GM12801 (cell line): ENCODE measurements at regions not wholly inside any gene's neighbourhood (a gene's known extent, or its start where the extent isn't known, plus 50 kb on each side); places are given as distances from the start of the nearest gene placed in this dataset.

Source experiments
- TF ChIP-seq, protein P1 (sequence below): IDR thresholded peaks from one replicate; pipeline ENCODE4 v1.5.1; 2011; ENCODE audit warnings: control low read depth; ENCODE audit not compliant: insufficient read length; ENCODE audit errors: extremely low read depth

DNA sequence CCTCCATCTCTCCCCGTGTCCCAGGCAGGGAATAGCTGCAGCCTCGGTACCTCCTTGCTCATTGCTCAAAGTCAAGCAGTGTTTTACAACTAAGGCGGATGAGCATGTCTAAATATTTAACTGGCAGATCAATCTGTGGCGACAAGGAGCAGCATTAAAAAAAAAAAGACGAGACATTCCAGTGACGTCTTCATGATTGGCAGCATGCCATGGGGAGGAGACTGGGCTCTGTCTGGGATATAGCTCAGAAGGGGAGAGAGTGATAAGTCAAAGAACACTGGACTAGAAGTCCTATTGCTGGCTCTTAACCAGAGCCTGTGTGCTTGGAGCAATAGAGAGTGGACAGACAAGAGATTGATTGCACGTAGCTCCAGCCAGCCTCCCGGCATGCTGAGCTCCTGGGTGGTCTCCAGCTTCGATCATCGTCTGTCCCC, 287.5 kb upstream of the PODXL start:
- TF ChIP-seq, protein P1, sequence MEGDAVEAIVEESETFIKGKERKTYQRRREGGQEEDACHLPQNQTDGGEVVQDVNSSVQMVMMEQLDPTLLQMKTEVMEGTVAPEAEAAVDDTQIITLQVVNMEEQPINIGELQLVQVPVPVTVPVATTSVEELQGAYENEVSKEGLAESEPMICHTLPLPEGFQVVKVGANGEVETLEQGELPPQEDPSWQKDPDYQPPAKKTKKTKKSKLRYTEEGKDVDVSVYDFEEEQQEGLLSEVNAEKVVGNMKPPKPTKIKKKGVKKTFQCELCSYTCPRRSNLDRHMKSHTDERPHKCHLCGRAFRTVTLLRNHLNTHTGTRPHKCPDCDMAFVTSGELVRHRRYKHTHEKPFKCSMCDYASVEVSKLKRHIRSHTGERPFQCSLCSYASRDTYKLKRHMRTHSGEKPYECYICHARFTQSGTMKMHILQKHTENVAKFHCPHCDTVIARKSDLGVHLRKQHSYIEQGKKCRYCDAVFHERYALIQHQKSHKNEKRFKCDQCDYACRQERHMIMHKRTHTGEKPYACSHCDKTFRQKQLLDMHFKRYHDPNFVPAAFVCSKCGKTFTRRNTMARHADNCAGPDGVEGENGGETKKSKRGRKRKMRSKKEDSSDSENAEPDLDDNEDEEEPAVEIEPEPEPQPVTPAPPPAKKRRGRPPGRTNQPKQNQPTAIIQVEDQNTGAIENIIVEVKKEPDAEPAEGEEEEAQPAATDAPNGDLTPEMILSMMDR, result no peak

DNA sequence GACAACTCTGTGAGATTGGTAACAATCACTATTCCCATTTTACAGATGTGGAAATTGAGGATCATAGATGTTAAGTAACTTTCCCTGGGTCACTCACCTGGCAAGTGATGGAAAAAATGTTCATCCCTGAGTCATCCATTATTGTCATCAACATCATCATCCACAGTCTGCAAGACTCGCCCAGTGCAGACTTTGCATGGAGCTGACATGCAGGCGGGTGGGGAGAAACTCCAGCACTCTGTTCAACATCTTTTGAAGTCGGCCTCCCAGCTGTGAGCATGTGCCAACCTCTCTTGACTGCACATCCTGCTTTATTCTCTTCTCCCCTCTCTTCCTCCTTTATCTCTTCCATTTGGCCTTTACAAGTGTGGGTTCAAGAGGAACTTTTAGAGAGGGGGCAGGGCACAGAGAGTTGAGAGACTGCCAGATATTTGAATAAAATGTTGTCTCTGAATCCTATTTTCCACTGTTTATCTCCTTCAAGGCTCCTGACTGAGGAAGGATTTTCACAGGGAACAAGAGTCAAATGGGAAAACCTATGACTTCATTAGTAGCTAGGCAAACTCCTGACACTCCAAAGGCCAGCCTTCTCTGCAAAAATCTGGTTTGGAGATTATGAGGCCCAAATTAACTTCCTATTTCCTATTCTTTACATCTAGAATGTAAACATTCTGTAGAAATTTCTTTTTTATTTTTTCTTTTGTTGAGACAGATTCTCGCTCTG, 283.7 kb upstream of the PODXL start:
- TF ChIP-seq, protein P1, result no peak

DNA sequence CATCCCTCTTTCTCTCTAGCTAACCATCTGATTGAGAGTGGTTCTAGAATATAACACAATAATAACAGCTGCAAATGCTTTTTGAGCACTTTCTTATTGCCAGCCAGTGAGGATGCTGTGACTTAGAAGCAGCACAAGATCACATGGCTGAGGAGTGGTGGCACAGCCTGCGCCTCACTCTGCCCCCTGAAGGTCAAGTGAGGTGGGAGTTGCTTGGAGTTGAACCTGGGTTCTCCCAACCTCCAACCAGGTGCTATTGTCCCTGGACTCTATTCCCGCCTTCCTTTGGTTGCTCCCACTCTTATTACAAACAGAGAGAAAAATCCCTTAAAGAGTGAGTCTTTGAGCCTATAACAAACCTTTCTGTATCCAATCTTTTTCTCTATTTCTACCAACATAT, 280.3 kb upstream of the PODXL start:
- TF ChIP-seq, protein P1, result no peak

DNA sequence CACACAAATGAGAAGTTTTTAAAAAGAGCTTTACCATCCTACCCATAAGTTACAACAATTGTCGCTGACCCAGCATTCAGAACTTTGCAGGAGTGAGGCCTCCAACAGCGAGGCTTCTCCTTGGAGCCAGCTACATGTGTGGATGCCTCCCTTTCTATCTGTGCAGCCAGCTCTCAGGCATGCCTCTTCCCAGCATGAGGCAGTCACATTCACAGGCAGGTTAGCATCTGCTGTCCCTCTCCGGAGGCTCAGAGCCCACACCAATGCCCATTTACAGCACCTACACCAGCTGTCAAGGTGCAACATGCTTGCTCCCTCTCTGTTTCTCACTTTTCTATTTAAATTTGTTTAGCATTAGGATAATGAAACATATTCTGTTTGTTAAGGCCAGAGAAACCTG, 278.7 kb upstream of the PODXL start:
- TF ChIP-seq, protein P1, result no peak

DNA sequence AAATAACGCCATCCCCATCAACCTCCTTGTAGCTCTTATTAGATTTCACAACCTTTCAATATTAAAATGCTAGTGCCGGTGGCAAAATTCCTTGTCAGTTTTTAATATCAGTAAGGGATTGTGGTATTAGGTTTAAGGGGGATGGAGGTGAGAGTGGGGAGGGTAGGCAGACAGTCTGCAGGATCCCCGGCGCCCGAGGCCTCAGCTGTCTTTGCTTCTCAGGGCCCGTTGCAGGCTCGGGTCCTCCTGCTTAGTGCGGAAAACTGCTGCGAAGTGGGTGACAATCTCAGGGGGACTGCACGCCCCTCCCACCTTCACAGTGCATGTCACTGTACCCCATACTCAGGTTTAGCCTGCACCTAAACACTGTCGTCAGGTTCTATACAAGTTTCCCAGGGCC, 274.3 kb upstream of the PODXL start:
- TF ChIP-seq, protein P1, result no peak

DNA sequence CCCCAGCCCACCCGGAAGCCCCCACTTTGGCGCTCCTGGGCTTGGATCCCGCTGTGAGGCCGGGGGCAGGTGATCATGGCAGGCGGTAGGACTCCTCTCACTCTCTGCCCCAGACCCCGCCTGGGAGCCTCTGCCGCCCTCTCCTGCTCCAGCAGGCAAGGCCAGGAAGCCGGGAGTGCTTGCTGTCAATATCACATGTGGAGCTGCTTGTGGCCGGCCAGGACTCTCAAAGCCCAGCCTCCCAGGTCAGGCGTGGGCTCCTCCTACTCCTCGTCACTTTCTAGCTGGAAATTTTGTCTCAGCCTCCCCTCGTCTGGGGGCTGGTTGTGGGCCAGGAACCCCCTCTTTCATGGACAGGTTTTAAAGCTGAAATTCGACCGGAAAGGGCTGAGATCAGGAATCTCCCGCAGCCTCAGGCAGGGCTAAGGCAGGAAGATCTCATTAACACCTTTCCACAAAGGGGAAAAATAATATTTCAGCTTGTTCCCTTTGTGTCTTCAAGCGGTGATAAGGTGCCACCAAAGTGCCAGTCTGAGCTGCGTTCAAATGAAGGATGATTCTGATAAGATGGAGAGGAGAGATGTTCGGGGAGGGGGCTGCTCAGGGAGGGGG, 273.6 kb upstream of the PODXL start:
- TF ChIP-seq, protein P1, result no peak

DNA sequence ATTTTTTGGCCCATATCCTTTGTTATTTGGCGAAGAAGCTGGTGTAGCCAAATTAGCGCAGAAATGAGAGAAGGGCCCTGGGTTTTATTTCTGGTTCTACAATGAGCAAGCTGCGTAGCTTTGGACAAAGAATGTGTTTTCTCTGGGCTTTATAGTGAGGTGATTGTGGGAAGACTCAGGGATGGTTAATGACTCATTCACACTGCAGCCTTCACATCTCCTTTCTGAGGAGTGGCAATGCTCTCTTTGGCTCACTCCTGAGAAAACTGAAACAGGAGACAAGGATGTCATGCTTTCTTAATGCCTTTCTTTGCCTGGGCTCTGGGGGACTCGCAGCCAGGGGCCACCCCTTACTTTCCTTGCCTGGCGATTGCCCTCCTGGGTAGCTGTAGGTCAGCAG, 271.0 kb upstream of the PODXL start:
- TF ChIP-seq, protein P1, result no peak
